Astrocyte (in vitro differentiated cells and primary cell): ENCODE measurements at regions not wholly inside any gene's neighbourhood (a gene's known extent, or its start where the extent isn't known, plus 50 kb on each side); places are given as distances from the start of the nearest gene placed in this dataset.

Experiments used
- EZH2 ChIP-seq: IDR thresholded peaks from 2 replicates; pipeline ENCODE4 v1.6.1; 2012; ENCODE audit warnings: mild to moderate bottlenecking, low read length, inconsistent platforms; ENCODE audit not compliant: insufficient read depth
- TF ChIP-seq, protein P1 (sequence below): IDR thresholded peaks from 2 replicates; pipeline ENCODE4 v1.5.1; 2011; ENCODE audit warnings: low read depth, mild to moderate bottlenecking, inconsistent platforms, low read length, moderate library complexity; ENCODE audit not compliant: insufficient read depth

GRCh38 chr4:18404642-18405041 is 383.1 kb upstream of the LCORL start:
- TF ChIP-seq, protein P1, sequence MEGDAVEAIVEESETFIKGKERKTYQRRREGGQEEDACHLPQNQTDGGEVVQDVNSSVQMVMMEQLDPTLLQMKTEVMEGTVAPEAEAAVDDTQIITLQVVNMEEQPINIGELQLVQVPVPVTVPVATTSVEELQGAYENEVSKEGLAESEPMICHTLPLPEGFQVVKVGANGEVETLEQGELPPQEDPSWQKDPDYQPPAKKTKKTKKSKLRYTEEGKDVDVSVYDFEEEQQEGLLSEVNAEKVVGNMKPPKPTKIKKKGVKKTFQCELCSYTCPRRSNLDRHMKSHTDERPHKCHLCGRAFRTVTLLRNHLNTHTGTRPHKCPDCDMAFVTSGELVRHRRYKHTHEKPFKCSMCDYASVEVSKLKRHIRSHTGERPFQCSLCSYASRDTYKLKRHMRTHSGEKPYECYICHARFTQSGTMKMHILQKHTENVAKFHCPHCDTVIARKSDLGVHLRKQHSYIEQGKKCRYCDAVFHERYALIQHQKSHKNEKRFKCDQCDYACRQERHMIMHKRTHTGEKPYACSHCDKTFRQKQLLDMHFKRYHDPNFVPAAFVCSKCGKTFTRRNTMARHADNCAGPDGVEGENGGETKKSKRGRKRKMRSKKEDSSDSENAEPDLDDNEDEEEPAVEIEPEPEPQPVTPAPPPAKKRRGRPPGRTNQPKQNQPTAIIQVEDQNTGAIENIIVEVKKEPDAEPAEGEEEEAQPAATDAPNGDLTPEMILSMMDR: no peak
- no peak for TF ChIP-seq EZH2
